ENCODE measurements at regions not wholly inside any gene's neighbourhood (a gene's known extent, or its start where the extent isn't known, plus 50 kb on each side); places are given as distances from the start of the nearest gene placed in this dataset.

DNA sequence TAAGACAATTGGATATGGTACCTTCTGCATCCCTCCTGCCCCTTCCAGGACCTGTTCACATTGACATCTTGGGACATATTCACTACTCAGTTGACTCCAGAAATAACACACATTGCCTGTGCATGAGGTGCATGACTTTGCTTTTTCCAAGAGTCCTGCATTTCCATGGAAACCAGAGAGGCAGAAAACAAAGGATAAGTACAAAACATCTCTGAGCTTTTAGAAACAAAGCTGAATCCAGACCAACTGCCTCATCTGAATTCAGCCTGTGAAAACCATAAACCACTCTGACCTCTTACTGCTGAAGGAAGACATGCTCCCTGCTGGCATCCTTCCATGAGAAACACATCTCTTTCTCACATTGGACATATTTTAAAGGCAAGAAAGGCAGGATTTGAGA, 695.1 kb downstream of the TAF11L14 start:
- Histone ChIP-seq H3K4me3 (ENCODE audit: low read depth, low read length) (no peak overlapping the region), H3K36me3 (ENCODE audit: control insufficient read depth in 2 of 2, insufficient read depth in 1 of 2, low read length in 2 of 2) (no peaks in the 10 kb centered on the region), H3K4me1 (ENCODE audit: control insufficient read depth, insufficient read depth, low read length) (no peaks in the 10 kb centered on the region), H3K9me3 (ENCODE audit: control insufficient read depth, insufficient read depth, low read depth, low read length) (no peaks in the 10 kb centered on the region), H3K27ac (ENCODE audit: extremely low read depth, low read depth, low read length) (no peak overlapping the region)
- TF ChIP-seq ZNF692 (tag by site-specific recombination; IDR thresholded peaks at IDR 0.05): no peak
- TF ChIP-seq, protein P1, sequence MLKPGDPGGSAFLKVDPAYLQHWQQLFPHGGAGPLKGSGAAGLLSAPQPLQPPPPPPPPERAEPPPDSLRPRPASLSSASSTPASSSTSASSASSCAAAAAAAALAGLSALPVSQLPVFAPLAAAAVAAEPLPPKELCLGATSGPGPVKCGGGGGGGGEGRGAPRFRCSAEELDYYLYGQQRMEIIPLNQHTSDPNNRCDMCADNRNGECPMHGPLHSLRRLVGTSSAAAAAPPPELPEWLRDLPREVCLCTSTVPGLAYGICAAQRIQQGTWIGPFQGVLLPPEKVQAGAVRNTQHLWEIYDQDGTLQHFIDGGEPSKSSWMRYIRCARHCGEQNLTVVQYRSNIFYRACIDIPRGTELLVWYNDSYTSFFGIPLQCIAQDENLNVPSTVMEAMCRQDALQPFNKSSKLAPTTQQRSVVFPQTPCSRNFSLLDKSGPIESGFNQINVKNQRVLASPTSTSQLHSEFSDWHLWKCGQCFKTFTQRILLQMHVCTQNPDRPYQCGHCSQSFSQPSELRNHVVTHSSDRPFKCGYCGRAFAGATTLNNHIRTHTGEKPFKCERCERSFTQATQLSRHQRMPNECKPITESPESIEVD (tag by site-specific recombination; IDR thresholded peaks at IDR 0.05): no peak
- TF ChIP-seq ZNF248 (tag by site-specific recombination; IDR thresholded peaks at IDR 0.05): no peak
- TF ChIP-seq KLF10 (tag by site-specific recombination; IDR thresholded peaks at IDR 0.05): no peak
- no peak for TF ChIP-seq ZNF121 (tag by site-specific recombination; IDR thresholded peaks at IDR 0.05)
- TF ChIP-seq ZNF747 (tag by site-specific recombination; IDR thresholded peaks at IDR 0.05): no peak
- no peak for TF ChIP-seq ZBTB7A (tag by site-specific recombination; IDR thresholded peaks at IDR 0.05; ENCODE audit: low read depth)
- TF ChIP-seq, protein P2, sequence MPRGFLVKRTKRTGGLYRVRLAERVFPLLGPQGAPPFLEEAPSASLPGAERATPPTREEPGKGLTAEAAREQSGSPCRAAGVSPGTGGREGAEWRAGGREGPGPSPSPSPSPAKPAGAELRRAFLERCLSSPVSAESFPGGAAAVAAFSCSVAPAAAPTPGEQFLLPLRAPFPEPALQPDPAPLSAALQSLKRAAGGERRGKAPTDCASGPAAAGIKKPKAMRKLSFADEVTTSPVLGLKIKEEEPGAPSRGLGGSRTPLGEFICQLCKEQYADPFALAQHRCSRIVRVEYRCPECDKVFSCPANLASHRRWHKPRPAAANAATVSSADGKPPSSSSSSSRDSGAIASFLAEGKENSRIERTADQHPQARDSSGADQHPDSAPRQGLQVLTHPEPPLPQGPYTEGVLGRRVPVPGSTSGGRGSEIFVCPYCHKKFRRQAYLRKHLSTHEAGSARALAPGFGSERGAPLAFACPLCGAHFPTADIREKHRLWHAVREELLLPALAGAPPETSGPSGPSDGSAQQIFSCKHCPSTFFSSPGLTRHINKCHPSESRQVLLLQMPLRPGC (tag by site-specific recombination; IDR thresholded peaks at IDR 0.05): no peak
- no peak for TF ChIP-seq ZNF174 (tag by site-specific recombination; IDR thresholded peaks at IDR 0.05)
- TF ChIP-seq ZNF2 (tag by site-specific recombination; IDR thresholded peaks at IDR 0.05): no peak
- TF ChIP-seq ZSCAN16 (tag by site-specific recombination; IDR thresholded peaks at IDR 0.05): no peak
- TF ChIP-seq ZNF561 (tag by site-specific recombination; IDR thresholded peaks at IDR 0.05; ENCODE audit: borderline replicate concordance): no peak
- TF ChIP-seq, protein P3, sequence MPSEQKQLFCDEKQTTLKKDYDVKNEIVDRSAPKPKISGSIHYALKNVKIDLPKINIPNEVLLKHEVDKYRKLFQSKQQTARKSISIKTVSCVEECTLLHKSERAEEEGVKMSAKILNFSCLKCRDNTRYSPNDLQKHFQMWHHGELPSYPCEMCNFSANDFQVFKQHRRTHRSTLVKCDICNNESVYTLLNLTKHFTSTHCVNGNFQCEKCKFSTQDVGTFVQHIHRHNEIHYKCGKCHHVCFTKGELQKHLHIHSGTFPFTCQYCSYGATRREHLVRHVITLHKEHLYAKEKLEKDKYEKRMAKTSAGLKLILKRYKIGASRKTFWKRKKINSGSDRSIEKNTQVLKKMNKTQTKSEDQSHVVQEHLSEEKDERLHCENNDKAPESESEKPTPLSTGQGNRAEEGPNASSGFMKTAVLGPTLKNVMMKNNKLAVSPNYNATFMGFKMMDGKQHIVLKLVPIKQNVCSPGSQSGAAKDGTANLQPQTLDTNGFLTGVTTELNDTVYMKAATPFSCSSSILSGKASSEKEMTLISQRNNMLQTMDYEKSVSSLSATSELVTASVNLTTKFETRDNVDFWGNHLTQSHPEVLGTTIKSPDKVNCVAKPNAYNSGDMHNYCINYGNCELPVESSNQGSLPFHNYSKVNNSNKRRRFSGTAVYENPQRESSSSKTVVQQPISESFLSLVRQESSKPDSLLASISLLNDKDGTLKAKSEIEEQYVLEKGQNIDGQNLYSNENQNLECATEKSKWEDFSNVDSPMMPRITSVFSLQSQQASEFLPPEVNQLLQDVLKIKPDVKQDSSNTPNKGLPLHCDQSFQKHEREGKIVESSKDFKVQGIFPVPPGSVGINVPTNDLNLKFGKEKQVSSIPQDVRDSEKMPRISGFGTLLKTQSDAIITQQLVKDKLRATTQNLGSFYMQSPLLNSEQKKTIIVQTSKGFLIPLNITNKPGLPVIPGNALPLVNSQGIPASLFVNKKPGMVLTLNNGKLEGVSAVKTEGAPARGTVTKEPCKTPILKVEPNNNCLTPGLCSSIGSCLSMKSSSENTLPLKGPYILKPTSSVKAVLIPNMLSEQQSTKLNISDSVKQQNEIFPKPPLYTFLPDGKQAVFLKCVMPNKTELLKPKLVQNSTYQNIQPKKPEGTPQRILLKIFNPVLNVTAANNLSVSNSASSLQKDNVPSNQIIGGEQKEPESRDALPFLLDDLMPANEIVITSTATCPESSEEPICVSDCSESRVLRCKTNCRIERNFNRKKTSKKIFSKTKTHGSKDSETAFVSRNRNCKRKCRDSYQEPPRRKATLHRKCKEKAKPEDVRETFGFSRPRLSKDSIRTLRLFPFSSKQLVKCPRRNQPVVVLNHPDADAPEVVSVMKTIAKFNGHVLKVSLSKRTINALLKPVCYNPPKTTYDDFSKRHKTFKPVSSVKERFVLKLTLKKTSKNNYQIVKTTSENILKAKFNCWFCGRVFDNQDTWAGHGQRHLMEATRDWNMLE (tag by site-specific recombination; conservative IDR thresholded peaks at IDR 0.05; ENCODE audit: low read depth): no peak
- TF ChIP-seq ZNF585B (tag by site-specific recombination; IDR thresholded peaks at IDR 0.05): no peak
- no peak for TF ChIP-seq ZNF302 (tag by site-specific recombination; IDR thresholded peaks at IDR 0.05; ENCODE audit: low read depth)
- TF ChIP-seq ZNF266 (tag by site-specific recombination; IDR thresholded peaks at IDR 0.05; ENCODE audit: low read depth): no peak
- TF ChIP-seq, protein P4, sequence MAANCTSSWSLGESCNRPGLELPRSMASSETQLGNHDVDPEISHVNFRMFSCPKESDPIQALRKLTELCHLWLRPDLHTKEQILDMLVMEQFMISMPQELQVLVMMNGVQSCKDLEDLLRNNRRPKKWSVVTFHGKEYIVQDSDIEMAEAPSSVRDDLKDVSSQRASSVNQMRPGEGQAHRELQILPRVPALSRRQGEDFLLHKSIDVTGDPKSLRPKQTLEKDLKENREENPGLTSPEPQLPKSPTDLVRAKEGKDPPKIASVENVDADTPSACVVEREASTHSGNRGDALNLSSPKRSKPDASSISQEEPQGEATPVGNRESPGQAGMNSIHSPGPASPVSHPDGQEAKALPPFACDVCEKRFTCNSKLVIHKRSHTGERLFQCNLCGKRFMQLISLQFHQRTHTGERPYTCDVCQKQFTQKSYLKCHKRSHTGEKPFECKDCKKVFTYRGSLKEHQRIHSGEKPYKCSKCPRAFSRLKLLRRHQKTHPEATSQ (tag by site-specific recombination; IDR thresholded peaks at IDR 0.05): no peak
- no peak for TF ChIP-seq ZNF596 (tag by site-specific recombination; IDR thresholded peaks at IDR 0.05)
- TF ChIP-seq ZSCAN4 (tag by site-specific recombination; IDR thresholded peaks at IDR 0.05): no peak
- ChIA-PET CTCF (interaction anchor here (0.8 kb wide), 1 partner anchor 14 kb away, joined by 4 read pairs; no protein-coding TSS in a partner anchor), POLR2A (no interaction called here)

Measured in HEK293 (cell line).